Peyer's patch (tissue), 4 donors: ENCODE measurements at regions not wholly inside any gene's neighbourhood (a gene's known extent, or its start where the extent isn't known, plus 50 kb on each side); places are given as distances from the start of the nearest gene placed in this dataset.

Experiments used
- DNase-seq, 3 donors: peaks; one replicate each; pipeline ENCODE4 v3.0.0-alpha.2; 2017 to 2019
- H3K27ac ChIP-seq, 4 donors: fragments of 200-600 bp; sonication (generic); one replicate each; pipeline ENCODE4 v1.5.1; 2016 to 2019
- H3K27me3 ChIP-seq, 2 donors: fragments of 200-600 bp; sonication (generic); one replicate each; pipeline ENCODE4 v1.5.1; 2019
- H3K36me3 ChIP-seq, 3 donors: fragments of 200-600 bp; sonication (generic); one replicate each; pipeline ENCODE4 v1.5.1; 2016 to 2019
- H3K4me1 ChIP-seq, 4 donors: fragments of 200-600 bp; sonication (generic); one replicate each; pipeline ENCODE4 v1.5.1; 2016 to 2019
- H3K4me3 ChIP-seq, 4 donors: fragments of 200-600 bp; sonication (generic); 1 replicate in 3 of 4; 2 replicates in 1 of 4; pipeline ENCODE4 v1.5.1; 2016 to 2019; ENCODE audit warnings: mild to moderate bottlenecking in 1 of 4
- H3K9me3 ChIP-seq, 4 donors: fragments of 200-600 bp; sonication (generic); one replicate each; pipeline ENCODE4 v1.5.1; 2016 to 2019; ENCODE audit warnings: mild to moderate bottlenecking in 1 of 4
- POLR2A ChIP-seq, 2 donors: fragments of 450-650 bp; IDR thresholded peaks; one replicate each; pipeline ENCODE4 v1.5.1; 2017; ENCODE audit warnings: antibody characterized with exemption in 2 of 2, mild to moderate bottlenecking in 2 of 2, moderate library complexity in 2 of 2
- TF ChIP-seq, protein P1 (sequence below), 6 experiments: fragments of 450-650 bp in 4 of 6; fragments of 200-600 bp in 2 of 6; sonication (generic) in 1 of 6; IDR thresholded peaks; one replicate each; pipeline ENCODE4 v1.5.1; 2017 to 2019; ENCODE audit warnings: antibody characterized with exemption in 6 of 6, mild to moderate bottlenecking in 3 of 6, moderate library complexity in 1 of 6

DNA sequence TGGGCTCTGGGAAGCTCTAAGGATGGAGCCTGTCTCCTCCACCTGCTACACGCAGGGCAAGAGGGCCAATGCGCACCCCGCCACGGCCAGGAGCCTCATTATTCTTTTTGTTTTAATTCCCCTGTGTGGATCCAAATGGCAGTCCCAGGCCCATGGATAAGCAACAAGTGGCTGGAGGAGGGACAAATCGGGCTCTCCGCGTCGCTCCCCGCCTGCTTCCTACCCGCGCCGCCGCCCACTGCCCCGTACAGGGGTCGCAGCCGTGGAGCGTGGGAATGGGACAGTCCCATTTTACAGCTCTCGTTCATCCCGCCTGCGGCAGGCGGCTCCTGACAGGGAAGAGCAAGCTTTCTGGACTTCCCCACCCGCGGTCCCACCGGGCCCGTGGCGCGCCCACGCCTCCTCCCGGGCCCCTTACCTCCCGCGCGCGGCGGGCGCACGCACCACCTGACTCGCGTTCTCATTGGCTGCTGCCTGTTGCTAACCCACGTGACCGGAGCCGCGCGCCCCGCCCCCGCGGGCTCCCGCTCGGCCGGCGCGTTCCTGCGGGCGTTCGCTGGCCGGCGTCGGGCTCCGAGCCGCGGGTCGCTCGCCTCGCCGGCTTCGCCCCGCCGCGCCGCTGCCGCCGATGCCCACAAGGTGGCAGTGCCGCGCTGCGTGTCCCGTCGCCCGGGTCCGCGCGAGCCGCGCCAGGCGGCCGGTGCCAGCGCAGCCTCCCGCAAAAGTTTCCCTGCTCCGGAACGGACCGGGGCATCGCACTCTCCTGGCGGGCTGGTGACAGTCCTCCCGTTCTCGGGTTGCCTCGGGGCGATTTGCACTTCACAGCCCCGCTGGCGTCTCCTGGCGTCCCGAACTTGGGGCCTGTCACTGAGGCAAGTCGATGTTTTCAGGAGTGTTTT is 93.3 kb downstream of the CD83 start:
- H3K9me3 ChIP-seq: no peaks in the 10 kb centered on the region

DNA sequence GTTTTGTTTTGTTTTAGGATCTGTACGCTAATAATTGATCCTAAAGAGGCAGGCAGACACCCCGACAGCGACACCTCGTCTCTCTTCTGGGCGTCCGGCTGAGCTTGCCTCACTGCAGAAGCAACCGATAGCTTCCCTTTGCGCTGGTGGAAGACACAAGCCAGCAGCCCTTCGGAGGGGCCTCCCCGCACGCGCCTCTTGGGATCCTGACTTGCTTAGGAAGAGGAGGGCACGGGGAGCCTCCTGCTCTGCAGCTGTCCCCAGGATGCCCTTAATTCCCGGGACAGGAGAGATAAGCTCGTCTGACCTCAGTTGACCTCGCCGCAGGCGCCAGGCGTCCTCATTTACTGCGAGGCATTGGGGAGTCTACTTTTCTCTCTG is 94.0 kb downstream of the CD83 start:
- TF ChIP-seq POLR2A (IDR thresholded peaks at IDR 0.05): no peak
- TF ChIP-seq, protein P1, sequence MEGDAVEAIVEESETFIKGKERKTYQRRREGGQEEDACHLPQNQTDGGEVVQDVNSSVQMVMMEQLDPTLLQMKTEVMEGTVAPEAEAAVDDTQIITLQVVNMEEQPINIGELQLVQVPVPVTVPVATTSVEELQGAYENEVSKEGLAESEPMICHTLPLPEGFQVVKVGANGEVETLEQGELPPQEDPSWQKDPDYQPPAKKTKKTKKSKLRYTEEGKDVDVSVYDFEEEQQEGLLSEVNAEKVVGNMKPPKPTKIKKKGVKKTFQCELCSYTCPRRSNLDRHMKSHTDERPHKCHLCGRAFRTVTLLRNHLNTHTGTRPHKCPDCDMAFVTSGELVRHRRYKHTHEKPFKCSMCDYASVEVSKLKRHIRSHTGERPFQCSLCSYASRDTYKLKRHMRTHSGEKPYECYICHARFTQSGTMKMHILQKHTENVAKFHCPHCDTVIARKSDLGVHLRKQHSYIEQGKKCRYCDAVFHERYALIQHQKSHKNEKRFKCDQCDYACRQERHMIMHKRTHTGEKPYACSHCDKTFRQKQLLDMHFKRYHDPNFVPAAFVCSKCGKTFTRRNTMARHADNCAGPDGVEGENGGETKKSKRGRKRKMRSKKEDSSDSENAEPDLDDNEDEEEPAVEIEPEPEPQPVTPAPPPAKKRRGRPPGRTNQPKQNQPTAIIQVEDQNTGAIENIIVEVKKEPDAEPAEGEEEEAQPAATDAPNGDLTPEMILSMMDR (IDR thresholded peaks at IDR 0.05): no peak
- no peaks in the 10 kb centered on the region for H3K36me3 ChIP-seq
- peak overlapping the region; percentile 60 to 90 (median 72) for H3K4me3 ChIP-seq
- no peaks in the 10 kb centered on the region for H3K9me3 ChIP-seq
- H3K27me3 ChIP-seq: no peaks in the 10 kb centered on the region
- peak overlapping the region; percentile 63 to 87 (median 81) for H3K27ac ChIP-seq
- peak in 2 of 3 donors; percentile 48 to 70 for DNase-seq
- H3K4me1 ChIP-seq: peaks cover 0 to 11% (median 6%) of the 10 kb centered on the region in 4 donors

More for the DNA sequence above, 93.3 kb downstream of the CD83 start:
- peak; percentile 91 to 97 (median 97) for DNase-seq
- peak; percentile 58 to 65 for TF ChIP-seq POLR2A (IDR thresholded peaks at IDR 0.05)
- TF ChIP-seq, protein P1 (IDR thresholded peaks at IDR 0.05): peak; percentile 61 to 99 (median 95)
- Histone ChIP-seq H3K4me1 (peaks cover 0 to 11% (median 8%) of the 10 kb centered on the region in 4 donors), H3K4me3 (peak overlapping the region; percentile 60 to 90 (median 72)), H3K27me3 (no peaks in the 10 kb centered on the region), H3K27ac (peak overlapping the region; percentile 82 to 87 (median 84)), H3K36me3 (no peaks in the 10 kb centered on the region)

DNA sequence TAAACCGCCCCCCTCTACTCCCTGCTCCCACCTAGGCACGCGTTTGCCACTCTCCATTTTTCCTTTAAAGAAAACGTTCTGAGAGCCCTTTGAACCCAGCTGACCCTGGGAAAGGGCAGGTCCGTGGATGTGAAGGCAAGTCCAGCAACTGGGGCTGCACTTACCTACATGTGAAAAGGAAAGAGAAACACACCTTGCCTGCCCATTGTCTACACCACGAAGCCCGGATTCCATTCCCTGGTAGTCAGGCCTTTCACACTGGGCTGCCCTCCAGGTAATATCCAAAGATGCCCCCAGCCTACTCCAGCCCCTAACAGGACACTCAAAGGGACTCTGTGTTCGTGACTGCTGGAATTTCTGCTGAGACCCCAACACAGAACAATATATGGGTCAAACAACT is 94.4 kb downstream of the CD83 start:
- Histone ChIP-seq H3K36me3 (no peaks in the 10 kb centered on the region), H3K4me1 (peaks cover 0 to 11% (median 6%) of the 10 kb centered on the region in 4 donors), H3K9me3 (no peaks in the 10 kb centered on the region), H3K27ac (peak overlapping the region in 1 of 4 donors; percentile 83), H3K27me3 (no peaks in the 10 kb centered on the region), H3K4me3 (peak overlapping the region in 2 of 4 donors; percentile 71 to 90)
- DNase-seq: no peak
- TF ChIP-seq, protein P1 (IDR thresholded peaks at IDR 0.05): no peak
- no peak for TF ChIP-seq POLR2A (IDR thresholded peaks at IDR 0.05)

- Histone ChIP-seq H3K4me3 (no peak overlapping the region), H3K27me3 (no peaks in the 10 kb centered on the region), H3K4me1 (peaks cover 0 to 11% (median 5%) of the 10 kb centered on the region in 4 donors), H3K27ac (no peak overlapping the region), H3K9me3 (no peaks in the 10 kb centered on the region), H3K36me3 (no peaks in the 10 kb centered on the region)
- TF ChIP-seq, protein P1 (IDR thresholded peaks at IDR 0.05): no peak
- TF ChIP-seq POLR2A (IDR thresholded peaks at IDR 0.05): no peak
- no peak for DNase-seq
These were observed 95.1 kb downstream of the CD83 start for GRCh38 chr6:14212632-14213031.

DNA sequence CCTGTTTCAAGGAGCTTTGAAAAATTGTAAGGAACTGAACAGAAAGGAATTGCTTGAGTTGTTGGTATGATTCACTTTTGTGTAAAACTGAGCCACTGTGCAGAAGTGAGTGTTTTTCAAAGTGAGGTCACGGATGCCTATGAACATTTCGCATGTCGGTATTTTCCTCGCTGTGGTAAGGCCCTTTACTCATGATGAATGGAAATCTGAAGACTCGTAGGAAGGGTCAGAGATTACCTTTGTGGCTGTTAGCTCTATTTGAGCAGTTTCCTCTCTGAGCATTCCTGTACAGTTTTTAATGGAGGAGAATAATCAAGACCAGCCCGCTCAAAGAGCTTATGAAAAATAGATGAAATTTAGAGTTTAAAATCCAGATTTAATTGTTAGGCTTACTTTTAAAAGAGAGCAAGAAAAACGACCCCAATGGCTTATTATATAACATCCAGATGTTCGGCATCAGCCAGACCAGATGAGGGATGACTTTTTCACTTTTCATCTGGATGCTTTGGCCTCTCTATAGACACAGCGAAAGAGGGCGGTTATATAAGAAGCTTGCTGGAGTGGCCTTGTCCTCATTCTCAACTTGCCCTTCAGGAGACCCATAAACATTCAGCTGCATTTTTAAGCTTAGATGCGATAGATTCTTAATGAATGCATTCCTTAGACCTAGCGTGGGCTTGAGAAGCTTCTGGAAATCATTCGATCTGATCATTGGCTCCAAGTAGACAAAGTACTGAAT is 99.5 kb downstream of the CD83 start:
- Histone ChIP-seq H3K27ac (no peak overlapping the region), H3K9me3 (no peaks in the 10 kb centered on the region), H3K4me1 (peaks cover 0 to 2% (median 1%) of the 10 kb centered on the region in 4 donors), H3K4me3 (no peak overlapping the region), H3K36me3 (no peaks in the 10 kb centered on the region), H3K27me3 (no peaks in the 10 kb centered on the region)
- TF ChIP-seq POLR2A (IDR thresholded peaks at IDR 0.05): no peak
- TF ChIP-seq, protein P1 (IDR thresholded peaks at IDR 0.05): no peak
- no peak for DNase-seq
